Astrocyte of the spinal cord (primary cell): ENCODE measurements at regions not wholly inside any gene's neighbourhood (a gene's known extent, or its start where the extent isn't known, plus 50 kb on each side); places are given as distances from the start of the nearest gene placed in this dataset.
"Not testable (repeated sequence)": the region's sequence is repeated elsewhere in the genome, so short reads cannot be mapped to it uniquely, and the experiment has no call there.

ENCODE experiments used
- DNase-seq: peaks from one replicate; pipeline ENCODE4 v3.0.0; 2011; ENCODE audit warnings: low read depth, low spot score
- H3K4me3 ChIP-seq: 2 replicates; pipeline ENCODE4 v1.5.1; 2011; ENCODE audit warnings: low read depth, mild to moderate bottlenecking, low read length, moderate library complexity
- in situ Hi-C: cut with HindIII; loops from 2 replicates; pipeline ENCODE4 v1.10.0; 2017; ENCODE audit warnings: low sequenced_read_pairs
- TF ChIP-seq, protein P1 (sequence below): IDR thresholded peaks from 2 replicates; pipeline ENCODE4 v1.5.1; 2012; ENCODE audit warnings: low read depth, mild to moderate bottlenecking, low read length, inconsistent platforms

DNA sequence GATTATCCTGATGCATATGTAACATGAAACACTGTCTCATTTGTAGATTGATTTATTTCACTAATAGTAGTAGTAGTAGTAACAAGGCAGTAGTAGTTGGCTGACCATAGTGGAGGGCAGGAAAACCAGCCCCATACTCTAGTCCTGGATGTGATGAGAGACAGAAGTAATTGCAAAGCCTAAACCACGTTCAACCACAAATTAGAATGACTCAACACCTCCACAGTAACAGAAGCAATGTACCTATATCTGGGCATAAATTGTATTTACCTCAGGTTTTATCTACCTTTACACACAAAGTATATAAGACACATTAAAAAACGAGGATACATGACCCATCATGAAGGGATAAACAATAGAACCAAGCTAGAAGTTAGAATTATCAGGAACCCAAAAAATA lies 284.7 kb upstream of the RAI14 start:
- H3K4me3 ChIP-seq, in situ Hi-C loops, DNase-seq: not testable (repeated sequence)

DNA sequence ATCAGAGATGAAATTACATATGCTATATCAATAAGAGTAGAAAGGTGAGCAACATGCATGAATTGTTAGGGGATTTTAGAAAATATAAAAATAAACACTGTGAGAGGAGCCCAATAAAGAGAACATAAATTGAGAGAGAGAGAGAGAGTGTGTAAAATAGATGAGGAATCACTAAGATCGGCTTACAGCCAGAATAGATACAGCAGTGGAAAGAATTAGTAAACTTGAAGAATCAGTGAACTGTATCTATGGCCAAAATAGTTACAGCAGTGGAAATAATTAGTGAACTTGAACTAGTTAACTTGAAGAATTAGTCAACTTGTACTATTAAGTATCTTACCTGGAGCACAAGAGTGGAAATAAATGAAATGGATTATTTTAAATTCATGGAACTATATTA lies 284.3 kb upstream of the RAI14 start:
- in situ Hi-C loops, DNase-seq, H3K4me3 ChIP-seq: not testable (repeated sequence)

DNA sequence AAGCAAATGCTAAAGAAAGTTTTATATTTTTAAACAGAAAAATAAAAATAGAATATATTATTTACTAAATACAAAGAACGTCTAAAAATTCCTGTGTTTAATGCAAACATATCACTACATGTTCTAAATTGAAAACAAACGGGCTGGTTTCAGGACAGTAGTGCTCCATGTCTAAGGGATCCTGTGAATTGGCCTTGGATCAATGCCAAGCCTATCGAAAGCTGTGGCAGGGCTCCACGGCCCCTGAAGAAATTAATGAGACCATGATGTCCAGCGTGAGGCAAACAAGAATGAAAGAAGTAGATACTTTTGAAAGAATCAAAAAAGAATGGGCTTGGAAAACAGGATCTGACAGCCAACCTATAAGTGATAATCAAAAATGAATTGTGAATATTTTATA lies 283.4 kb upstream of the RAI14 start:
- H3K4me3 ChIP-seq, in situ Hi-C loops, DNase-seq: not testable (repeated sequence)

DNA sequence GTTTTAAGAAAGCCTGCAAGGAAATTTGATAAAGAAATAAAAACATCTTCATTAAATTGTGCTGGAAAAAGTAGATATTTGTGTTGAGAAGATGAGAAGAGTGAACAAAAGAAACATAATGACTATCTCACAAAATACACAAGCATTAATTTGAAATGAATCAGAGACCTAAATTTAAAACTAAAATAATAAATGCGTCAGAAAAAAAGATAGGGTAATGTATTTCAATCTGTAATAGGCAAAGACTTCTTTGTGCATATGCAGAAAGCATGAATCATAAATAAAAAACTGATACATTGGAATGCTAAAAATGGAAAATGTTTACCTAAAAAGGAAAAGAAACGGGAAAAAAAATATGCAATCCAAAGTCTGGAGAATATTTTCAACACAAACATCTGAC lies 278.5 kb upstream of the RAI14 start:
- DNase-seq, in situ Hi-C loops, H3K4me3 ChIP-seq: not testable (repeated sequence)

DNA sequence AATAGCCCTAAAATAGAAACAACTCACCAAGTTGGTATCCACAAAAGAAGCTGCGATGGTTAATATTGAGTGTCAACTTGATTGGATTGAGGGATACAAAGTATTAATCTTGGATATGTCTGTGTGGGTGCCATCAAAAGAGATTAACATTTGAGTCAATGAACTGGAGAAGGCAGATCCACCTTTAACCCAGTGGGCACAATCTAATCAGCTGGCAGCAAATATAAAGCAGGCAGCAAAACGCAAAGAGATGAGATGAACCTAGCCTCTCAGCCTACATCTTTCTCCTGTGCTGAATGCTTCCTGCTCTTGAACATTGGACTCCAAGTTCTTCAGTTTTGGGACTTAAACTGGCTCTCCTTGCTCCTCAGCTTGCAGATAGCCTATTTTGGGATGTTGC lies 277.6 kb upstream of the RAI14 start:
- DNase-seq, in situ Hi-C loops, H3K4me3 ChIP-seq: not testable (repeated sequence)

DNA sequence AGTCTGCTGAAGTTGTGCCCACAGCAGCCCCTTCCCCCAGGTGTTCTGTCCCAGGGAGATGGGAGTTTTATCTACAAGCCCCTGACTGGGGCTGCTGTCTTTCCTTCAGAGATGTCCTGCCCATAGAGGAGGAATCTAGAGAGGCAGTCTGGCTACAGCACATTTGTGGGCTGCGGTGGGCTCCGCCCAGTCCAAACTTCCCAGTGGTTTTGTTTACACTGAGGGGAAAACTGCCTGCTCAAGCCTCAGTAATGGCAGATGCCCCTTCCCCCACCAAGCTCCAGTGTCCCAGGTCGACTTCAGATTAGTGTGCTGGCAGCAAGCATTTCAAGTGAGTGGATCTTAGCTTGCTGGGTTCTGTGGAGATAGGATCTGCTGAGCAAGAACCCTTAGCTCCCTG lies 267.4 kb upstream of the RAI14 start:
- DNase-seq, H3K4me3 ChIP-seq, in situ Hi-C loops: not testable (repeated sequence)

DNA sequence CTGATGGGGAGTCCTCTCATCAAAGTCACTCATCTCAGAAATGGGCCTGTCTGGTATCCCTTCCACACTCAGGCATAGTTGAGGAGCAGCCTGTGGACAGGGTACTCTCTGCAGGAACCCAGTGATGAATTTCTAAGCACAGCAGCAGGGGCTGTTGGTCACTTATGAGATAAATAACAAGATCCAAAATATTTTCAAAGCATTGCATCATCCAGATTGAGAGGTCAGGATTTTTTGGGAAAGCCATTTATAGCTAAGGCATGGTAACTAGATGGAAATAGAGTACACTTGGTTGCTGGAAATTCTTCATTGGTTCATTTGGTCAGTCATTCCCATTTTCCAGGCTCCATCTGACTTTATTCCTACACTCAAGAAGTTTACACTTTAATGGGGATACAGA lies 246.8 kb upstream of the RAI14 start:
- TF ChIP-seq, protein P1, sequence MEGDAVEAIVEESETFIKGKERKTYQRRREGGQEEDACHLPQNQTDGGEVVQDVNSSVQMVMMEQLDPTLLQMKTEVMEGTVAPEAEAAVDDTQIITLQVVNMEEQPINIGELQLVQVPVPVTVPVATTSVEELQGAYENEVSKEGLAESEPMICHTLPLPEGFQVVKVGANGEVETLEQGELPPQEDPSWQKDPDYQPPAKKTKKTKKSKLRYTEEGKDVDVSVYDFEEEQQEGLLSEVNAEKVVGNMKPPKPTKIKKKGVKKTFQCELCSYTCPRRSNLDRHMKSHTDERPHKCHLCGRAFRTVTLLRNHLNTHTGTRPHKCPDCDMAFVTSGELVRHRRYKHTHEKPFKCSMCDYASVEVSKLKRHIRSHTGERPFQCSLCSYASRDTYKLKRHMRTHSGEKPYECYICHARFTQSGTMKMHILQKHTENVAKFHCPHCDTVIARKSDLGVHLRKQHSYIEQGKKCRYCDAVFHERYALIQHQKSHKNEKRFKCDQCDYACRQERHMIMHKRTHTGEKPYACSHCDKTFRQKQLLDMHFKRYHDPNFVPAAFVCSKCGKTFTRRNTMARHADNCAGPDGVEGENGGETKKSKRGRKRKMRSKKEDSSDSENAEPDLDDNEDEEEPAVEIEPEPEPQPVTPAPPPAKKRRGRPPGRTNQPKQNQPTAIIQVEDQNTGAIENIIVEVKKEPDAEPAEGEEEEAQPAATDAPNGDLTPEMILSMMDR: no peak
- no peak overlapping the region for H3K4me3 ChIP-seq
- in situ Hi-C loops: no loop called here
- DNase-seq: no peak

DNA sequence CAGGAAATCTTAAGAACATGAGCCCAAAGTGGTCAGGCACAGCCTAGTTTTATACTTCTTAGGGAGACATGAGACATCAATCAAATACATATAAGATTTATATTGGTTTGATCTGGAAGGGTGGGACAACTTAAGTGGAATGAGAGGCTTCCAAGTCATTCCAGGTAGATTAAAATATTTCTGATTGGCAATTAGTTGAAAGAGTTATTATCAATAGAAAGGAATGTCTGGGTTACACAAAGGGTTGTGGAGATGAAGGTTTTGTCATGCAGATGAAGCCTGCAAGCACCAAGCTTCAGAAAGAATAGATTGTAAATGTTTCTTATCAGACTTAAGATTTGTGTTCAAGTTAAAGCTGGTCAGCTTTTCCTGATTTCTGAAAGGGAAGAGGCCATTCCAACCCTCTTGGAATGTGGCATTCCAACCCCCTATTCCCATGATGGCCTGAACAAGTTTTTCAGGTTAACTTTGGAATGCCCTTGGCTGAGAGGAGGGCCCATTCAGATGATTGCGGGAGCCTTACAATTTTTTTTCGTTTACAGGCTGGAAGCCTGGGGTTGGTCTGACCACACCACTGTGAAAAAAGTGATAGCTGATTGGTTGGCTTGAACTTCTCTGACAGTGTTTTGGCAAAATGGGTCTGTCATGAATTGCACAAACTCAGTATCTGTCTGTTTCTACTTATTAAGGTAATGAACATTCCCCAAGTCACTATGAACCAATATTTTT lies 245.6 kb upstream of the RAI14 start:
- peak; percentile 59 for DNase-seq
- no peak overlapping the region for H3K4me3 ChIP-seq
- in situ Hi-C loops: no loop called here
- TF ChIP-seq, protein P1: no peak

DNA sequence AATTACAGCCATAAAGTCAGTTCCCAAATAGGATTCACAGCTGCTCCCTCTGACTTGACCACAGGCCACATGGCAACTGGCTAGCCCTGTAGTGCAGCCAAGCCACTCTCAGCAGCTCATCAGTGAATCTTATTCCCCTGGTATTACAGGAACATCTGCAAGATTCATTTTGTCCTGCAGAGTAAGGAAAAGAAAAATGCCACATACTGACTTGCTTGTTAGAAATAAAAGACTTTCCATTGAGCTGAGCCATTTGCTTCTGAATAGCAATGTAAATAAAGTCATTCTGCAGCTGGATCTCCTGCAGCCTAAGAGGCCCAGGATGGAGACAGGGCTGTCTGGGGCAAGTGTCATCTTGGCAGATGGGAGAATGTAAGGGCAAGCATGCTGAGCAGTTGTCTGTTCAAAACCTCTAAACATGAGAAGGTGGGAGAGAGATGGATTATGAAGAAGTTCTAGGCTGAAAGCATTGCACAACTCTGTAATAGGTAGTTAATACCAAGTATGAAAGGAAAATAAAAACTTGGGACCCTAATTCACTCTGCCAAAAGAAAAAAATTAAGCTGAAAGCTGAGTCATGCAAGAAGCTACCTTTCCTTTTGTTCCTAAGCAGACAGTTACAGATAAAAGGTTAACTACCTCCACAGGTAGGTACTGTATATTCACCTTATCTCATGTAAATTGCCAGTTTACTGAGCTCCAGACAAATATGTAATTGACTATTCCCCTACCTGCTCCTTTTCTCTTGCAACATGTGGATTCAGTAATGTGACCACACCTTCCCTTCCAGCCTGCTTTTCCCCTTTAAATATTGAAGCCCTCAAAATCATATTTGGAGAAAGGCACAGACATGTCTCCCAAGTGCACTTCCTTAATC lies 244.4 kb upstream of the RAI14 start:
- in situ Hi-C loops: no loop called here

More for the DNA sequence above, 244.4 kb upstream of the RAI14 start:
- H3K4me3 ChIP-seq: no peak overlapping the region
- TF ChIP-seq, protein P1: no peak
- DNase-seq: peak; percentile 74
